ENCODE measurements at regions not wholly inside any gene's neighbourhood (a gene's known extent, or its start where the extent isn't known, plus 50 kb on each side); places are given as distances from the start of the nearest gene placed in this dataset.
"Not testable (repeated sequence)": the region's sequence is repeated elsewhere in the genome, so short reads cannot be mapped to it uniquely, and the experiment has no call there.

- TF ChIP-seq, protein P1, sequence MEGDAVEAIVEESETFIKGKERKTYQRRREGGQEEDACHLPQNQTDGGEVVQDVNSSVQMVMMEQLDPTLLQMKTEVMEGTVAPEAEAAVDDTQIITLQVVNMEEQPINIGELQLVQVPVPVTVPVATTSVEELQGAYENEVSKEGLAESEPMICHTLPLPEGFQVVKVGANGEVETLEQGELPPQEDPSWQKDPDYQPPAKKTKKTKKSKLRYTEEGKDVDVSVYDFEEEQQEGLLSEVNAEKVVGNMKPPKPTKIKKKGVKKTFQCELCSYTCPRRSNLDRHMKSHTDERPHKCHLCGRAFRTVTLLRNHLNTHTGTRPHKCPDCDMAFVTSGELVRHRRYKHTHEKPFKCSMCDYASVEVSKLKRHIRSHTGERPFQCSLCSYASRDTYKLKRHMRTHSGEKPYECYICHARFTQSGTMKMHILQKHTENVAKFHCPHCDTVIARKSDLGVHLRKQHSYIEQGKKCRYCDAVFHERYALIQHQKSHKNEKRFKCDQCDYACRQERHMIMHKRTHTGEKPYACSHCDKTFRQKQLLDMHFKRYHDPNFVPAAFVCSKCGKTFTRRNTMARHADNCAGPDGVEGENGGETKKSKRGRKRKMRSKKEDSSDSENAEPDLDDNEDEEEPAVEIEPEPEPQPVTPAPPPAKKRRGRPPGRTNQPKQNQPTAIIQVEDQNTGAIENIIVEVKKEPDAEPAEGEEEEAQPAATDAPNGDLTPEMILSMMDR (IDR thresholded peaks at IDR 0.05) = not testable (repeated sequence)
- not testable (repeated sequence) for TF ChIP-seq POLR2A (IDR thresholded peaks at IDR 0.05)
These were observed 87.9 kb downstream of the LIMS4 start for GRCh38 chr2:110384736-110385119.
